NCI-H446 (cell line): ENCODE measurements at regions not wholly inside any gene's neighbourhood (a gene's known extent, or its start where the extent isn't known, plus 50 kb on each side); places are given as distances from the start of the nearest gene placed in this dataset.
A peak's percentile ranks its signal among the peaks of the same experiment; 100 is the strongest.
"Not testable (repeated sequence)": the region's sequence is repeated elsewhere in the genome, so short reads cannot be mapped to it uniquely, and the experiment has no call there.

ENCODE experiments used
- DNase-seq, 2 experiments: peaks; one replicate each; lab custom pipeline; 2025; lab: John Stamatoyannopoulos, UW

DNA sequence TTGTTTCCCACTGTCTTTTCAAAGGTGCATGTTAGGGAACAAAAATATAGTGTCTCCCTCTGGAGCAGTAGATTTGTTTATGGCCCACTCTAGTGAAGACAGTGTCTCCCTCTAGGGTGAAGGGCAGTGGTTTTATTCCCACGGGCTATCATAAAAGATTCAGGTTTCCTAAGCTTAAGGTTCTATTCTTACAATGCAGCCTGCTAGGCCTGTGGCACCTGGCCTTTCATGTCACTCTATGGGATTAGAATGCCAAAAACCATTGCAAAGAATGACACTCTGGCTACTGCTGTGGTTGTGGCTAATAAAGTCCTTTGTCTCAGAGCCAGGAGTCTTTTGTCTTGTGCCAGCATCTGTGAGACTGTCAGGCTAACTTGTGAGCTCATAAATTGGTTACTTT is 92.6 kb upstream of the GPR39 start:
- not testable (repeated sequence) for DNase-seq

DNA sequence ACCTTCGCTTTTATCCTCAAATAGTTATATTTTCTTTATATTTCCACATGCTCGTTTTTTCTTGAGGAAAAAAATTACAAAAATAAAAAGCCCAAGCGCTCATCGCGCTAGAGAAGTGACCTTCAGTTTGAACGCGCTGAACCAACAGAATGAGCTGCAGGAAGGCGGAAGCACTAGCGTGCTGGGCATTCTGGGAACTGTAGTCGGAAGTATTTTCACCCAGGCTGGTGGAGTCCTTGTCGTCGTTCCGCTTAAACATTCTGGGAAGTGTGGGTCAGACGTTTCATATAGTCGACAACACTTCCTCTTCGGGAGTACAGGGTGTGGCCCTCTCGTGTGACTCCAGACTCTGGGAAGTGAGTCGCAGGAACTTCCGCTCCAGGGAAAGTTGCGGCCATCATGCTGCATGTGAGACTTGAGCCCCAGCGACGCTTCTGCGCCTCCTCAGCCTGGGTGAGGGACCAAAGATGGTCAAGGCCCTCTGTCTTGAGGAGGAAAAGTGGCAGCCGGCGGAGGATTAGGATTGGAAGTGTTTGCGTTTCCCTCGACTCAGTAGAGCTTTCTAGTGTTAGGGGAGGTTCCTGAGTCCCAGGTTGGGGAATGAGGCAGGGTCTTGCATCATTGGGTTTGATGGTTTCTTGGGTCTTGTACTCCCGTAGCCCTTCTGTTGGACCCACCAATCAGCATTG is 84.1 kb upstream of the GPR39 start:
- not testable (repeated sequence) for DNase-seq

DNA sequence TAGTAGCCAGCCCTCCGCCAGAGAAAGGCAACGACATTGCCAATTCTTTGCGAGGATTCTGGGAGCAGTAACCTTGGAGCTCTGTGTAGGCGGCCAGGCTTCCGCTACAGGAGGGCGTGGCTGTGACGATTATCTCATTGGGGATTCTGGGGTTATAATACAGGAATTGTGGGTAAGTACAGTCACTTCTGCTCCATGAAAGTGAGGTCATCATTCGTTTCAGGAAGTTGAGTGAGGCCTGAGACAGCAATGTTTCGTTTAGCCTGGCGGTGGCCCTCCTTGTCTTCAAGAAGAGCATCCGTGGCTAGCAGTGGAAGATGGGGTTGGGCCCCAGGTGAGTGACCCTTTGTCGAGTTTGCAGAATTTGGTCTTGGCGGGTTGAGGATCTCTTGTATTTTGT is 79.5 kb upstream of the GPR39 start:
- DNase-seq, result peak in 1 of 2 experiments; percentile 29

DNA sequence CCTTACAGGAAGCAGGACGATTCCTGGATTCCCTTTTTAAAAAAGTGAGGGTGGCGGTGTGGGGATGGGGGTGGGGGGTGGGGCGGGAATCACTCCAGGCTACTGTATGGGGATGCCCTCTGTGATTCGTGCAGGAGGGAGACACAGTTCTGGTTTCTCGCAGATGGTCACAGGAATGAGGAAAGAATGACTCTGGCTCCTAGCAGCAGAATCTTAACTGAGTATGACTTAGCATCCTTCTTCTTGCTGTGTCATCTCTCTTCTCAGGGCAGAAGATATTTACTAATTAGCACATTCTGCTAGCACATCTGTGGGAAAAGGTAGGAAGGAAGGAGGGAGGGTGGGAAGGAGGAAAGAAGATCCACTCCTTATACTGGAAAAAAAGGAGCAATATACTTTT is 78.8 kb upstream of the GPR39 start:
- DNase-seq, result not testable (repeated sequence)

GRCh38 chr2:132347041-132347780 is 69.4 kb upstream of the GPR39 start:
- peak; percentile 48 to 76 for DNase-seq

DNA sequence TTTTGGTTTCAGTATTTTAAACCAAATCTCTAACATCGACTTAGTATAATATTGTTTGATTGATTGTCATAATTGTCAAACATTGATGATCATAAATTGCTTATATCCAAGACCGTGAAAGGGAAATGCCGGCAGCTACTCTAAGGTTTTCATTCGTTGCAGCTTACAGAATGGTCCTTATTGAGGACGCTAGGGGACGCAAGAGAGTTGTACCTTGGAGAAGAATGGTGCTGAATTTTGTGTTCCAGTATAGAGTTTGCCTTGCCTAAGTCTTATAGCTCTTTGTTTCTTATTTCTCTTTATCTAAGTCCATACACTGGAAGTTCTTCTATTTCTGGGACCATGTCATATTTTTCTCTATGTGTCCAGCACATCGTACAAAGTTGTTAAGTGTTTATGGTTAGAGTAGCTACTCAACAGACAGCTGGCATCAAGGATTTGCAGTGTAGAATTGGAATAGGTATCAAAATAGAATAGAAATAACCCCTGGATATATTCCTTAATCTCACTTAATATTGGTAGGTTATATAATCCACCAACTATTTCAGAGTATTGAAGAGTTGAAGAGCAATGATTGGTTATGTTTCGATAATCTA is 67.4 kb upstream of the GPR39 start:
- peak in 1 of 2 experiments; percentile 39 for DNase-seq

DNA sequence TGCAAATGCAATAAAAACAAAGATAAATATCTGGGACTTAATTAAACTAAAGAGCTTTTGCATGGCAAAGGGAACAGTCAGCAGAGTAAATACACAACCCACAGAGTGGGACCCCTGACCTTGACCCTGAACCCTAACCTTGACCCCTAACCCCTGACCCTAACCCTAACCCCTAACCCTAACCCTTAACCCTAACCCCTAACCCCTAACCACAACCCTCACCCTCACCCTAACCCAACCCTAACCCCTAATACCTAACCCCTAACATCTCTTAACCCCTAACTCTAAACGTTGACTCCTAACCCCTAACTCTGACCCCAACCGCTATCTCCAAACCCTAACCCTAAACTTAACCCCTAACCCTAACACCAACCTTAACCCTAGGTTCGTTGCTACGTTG is 64.9 kb upstream of the GPR39 start:
- DNase-seq, result not testable (repeated sequence)

DNA sequence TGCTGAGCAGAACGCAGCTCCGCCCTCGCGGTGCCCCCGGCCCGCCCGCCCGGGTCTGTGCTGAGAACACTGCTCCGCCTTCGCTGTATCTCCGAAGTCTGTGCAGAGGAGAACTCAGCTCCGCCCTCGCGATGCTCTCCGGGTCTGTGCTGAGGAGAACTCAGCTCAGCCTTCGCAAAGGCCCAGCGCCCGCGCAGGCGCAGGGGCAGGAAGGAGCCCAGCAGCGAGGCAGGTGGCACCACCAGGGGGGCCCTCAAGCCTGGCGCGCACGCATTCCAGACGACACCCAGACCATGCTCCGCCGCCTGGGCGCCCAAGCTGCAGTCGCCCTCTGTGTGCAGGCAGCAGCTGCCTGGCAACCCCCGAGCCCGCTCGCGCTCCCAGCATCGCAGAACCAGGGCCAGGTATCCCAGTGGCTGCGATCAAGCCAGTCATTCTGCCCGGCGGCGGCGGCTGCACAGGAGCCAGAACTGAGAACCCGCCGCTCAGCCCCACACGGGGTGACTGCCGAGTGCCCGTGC is 64.1 kb upstream of the GPR39 start:
- DNase-seq, result not testable (repeated sequence)

DNA sequence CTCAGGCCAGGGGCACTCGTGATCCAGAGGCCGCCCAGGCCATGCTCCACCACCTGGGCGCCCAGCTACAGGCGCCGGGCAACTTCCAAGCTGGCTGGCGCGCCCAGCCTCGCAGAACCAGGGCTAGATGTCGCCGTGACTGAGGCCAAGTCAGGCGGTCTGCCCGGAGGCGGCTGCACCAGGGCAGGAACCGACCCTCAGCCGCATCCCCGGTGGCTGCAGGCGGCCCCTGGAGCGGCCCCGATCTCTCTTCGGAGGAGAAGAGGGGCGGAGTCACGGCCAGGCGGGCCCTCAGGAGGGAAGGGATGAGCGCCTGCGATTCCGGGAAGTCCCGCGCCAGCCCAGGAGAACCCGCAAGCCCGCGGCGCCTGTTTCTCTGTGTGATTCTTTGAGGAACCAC is 63.2 kb upstream of the GPR39 start:
- not testable (repeated sequence) for DNase-seq

DNA sequence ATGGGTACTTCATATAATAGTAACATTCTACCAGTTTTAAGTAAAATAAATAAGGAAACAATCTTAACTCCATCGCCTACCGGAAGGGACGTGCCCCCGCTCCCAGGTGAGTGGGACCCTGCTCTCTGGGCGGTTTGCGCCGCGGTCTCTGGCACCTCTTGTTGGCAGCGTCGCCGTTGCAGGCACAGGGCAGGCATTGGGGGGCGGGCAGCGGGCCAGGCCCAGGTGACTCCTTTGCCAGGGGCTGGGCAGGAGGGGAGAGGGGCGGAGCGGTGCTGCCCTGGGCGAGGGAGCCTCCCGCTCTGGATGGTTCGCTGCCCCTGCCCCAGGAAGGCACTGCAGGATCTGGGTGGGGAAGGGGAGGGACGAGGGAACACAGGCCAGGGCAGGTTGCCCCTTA is 55.6 kb upstream of the GPR39 start:
- not testable (repeated sequence) for DNase-seq

DNA sequence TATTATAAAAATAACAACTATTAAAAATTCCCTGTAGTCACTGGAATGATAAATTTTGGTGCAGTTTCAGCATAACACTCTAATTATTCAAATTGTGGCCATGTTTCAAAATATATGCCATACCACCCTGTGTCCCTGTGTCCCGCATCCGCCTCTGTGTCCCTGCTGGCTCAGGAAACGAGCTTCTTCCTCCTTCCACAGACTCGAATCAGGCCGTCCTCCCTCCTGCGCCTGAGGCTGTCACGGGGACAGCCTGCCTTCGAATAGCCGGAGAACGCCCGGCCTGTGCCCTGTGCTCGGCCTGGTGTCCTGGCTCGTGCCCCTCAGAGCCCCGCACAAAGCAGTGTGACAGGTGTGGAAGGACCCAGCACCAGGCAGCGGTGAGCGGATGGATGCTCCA is 55.1 kb upstream of the GPR39 start:
- not testable (repeated sequence) for DNase-seq

- not testable (repeated sequence) for DNase-seq
Observed at GRCh38 chr2:132363352-132363751, 53.3 kb upstream of the GPR39 start.

- not testable (repeated sequence) for DNase-seq
Observed at GRCh38 chr2:132365963-132366362, 50.6 kb upstream of the GPR39 start.

- DNase-seq, result no peak
Observed at GRCh38 chr2:132366421-132367180, 50.0 kb upstream of the GPR39 start.
